Suprapubic skin (tissue), 4 donors: ENCODE measurements at regions not wholly inside any gene's neighbourhood (a gene's known extent, or its start where the extent isn't known, plus 50 kb on each side); places are given as distances from the start of the nearest gene placed in this dataset.
"Not testable (repeated sequence)": the region's sequence is repeated elsewhere in the genome, so short reads cannot be mapped to it uniquely, and the experiment has no call there.

Experiments used
- DNase-seq, 2 donors: peaks; one replicate each; pipeline ENCODE4 v3.0.0-alpha.2; 2019; ENCODE audit warnings: low spot score in 2 of 2
- H3K27ac ChIP-seq: fragments of 200-600 bp; sonication (generic); one replicate; pipeline ENCODE4 v1.5.1; 2019
- H3K27me3 ChIP-seq: fragments of 200-600 bp; sonication (generic); one replicate; pipeline ENCODE4 v1.5.1; 2019
- H3K36me3 ChIP-seq: fragments of 200-600 bp; sonication (generic); one replicate; pipeline ENCODE4 v1.5.1; 2019
- H3K4me1 ChIP-seq: fragments of 200-600 bp; sonication (generic); one replicate; pipeline ENCODE4 v1.5.1; 2019
- H3K4me3 ChIP-seq: fragments of 200-600 bp; sonication (generic); one replicate; pipeline ENCODE4 v1.5.1; 2019; ENCODE audit warnings: mild to moderate bottlenecking
- H3K9me3 ChIP-seq: fragments of 200-600 bp; sonication (generic); one replicate; pipeline ENCODE4 v1.5.1; 2019
- EP300 ChIP-seq: sonication (generic); formaldehyde crosslinking; IDR thresholded peaks from one replicate; pipeline ENCODE4 v1.6.1; 2017; ENCODE audit warnings: antibody characterized with exemption
- POLR2A ChIP-seq, 2 donors: fragments of 450-650 bp; IDR thresholded peaks; one replicate each; pipeline ENCODE4 v1.6.1; 2017; ENCODE audit warnings: antibody characterized with exemption in 2 of 2, mild to moderate bottlenecking in 2 of 2, moderate library complexity in 2 of 2
- POLR2AphosphoS5 ChIP-seq, 3 donors: sonication (generic); formaldehyde crosslinking; IDR thresholded peaks; one replicate each; pipeline ENCODE4 v1.6.1; 2017; ENCODE audit warnings: antibody characterized with exemption in 3 of 3
- WGBS: methylation state at CpG from one replicate; pipeline ENCODE4 v1.1.5; 2018; 5-methylcytosine and 5-hydroxymethylcytosine counted together
- TF ChIP-seq, protein P1 (sequence below), 2 donors: fragments of 200-600 bp in 1 of 2; fragments of 450-650 bp in 1 of 2; sonication (generic) in 1 of 2; IDR thresholded peaks; one replicate each; pipeline ENCODE4 v1.5.1; 2016 to 2019; ENCODE audit warnings: antibody characterized with exemption in 2 of 2, mild to moderate bottlenecking in 1 of 2, moderate library complexity in 1 of 2

DNA sequence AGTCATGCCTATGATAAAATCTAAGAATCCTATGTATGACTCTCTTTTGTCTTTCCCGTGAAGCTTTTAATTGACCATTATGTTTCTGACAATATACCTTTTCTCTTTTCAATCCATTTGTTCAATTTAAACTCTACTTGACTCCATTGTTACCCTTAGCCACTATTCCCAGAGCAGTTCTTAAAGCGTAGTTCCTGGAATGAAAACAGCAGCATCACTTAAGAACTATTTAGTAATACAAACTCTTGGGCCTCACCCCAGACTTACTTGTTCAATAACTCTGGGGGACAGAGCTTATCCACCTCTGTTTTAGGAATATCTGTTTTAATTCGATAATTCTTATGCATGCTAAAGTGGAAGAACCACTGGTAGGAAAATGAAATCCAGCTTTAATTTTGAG lies 358.4 kb downstream of the PRR32 start:
- Histone ChIP-seq H3K27me3 (no peaks in the 10 kb centered on the region), H3K4me1 (no peaks in the 10 kb centered on the region), H3K27ac (no peak overlapping the region), H3K36me3 (no peaks in the 10 kb centered on the region), H3K4me3 (no peak overlapping the region), H3K9me3 (no peaks in the 10 kb centered on the region)
- no peak for DNase-seq
- 79% methylated on average over 3 of the region's 3 CpGs for WGBS
- TF ChIP-seq POLR2A (IDR thresholded peaks at IDR 0.05) (no peak), EP300 (no peak), POLR2AphosphoS5 (IDR thresholded peaks at IDR 0.05) (no peak)
- TF ChIP-seq, protein P1, sequence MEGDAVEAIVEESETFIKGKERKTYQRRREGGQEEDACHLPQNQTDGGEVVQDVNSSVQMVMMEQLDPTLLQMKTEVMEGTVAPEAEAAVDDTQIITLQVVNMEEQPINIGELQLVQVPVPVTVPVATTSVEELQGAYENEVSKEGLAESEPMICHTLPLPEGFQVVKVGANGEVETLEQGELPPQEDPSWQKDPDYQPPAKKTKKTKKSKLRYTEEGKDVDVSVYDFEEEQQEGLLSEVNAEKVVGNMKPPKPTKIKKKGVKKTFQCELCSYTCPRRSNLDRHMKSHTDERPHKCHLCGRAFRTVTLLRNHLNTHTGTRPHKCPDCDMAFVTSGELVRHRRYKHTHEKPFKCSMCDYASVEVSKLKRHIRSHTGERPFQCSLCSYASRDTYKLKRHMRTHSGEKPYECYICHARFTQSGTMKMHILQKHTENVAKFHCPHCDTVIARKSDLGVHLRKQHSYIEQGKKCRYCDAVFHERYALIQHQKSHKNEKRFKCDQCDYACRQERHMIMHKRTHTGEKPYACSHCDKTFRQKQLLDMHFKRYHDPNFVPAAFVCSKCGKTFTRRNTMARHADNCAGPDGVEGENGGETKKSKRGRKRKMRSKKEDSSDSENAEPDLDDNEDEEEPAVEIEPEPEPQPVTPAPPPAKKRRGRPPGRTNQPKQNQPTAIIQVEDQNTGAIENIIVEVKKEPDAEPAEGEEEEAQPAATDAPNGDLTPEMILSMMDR (IDR thresholded peaks at IDR 0.05): no peak

DNA sequence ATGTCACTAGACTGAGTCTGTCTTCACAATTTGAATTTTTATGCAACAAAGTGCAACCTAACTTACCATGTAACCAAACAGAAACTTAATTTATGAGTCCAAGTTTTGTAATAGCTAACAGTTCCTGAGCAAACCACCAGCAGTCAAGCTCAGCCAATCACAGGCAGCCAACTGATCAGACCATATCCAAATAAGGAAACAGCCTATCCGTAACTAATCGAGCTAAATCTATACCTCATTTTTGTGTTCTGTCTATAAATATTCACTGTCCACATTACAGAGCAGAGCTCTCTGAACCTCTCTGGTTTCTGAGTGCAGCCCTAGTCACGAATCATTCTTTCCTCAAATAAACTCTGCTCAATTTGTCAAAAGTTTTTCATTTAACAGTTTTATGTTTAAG lies 367.6 kb downstream of the PRR32 start:
- Histone ChIP-seq H3K27me3 (no peaks in the 10 kb centered on the region), H3K9me3 (no peaks in the 10 kb centered on the region), H3K27ac (no peak overlapping the region), H3K4me1 (no peaks in the 10 kb centered on the region), H3K4me3 (no peak overlapping the region), H3K36me3 (no peaks in the 10 kb centered on the region)
- no peak for DNase-seq
- TF ChIP-seq, protein P1 (IDR thresholded peaks at IDR 0.05): no peak
- TF ChIP-seq POLR2A (IDR thresholded peaks at IDR 0.05) (no peak), EP300 (no peak), POLR2AphosphoS5 (IDR thresholded peaks at IDR 0.05) (no peak)
- 75% methylated on average over 3 of the region's 3 CpGs for WGBS

DNA sequence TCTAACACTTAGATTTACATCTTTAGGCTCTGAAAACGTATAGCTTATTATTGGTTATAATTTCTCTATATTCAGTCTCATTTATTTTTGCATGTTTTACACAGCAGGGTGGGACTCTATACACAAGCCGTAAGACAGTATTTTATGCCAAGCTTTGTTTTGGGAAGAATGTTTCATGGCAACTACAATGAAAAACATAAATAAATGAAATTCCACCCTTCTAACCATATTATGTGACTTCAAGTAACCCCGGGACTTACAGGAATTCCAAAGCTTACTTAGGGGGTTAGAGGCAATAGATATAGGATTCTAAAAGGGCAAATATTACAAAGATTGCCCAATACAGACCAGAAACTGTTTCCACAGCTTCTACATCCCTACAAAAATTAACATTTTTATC lies 370.9 kb downstream of the PRR32 start:
- H3K27me3 ChIP-seq: no peaks in the 10 kb centered on the region
- H3K4me1 ChIP-seq: no peaks in the 10 kb centered on the region
- H3K27ac ChIP-seq: no peak overlapping the region
- no peak for TF ChIP-seq POLR2A (IDR thresholded peaks at IDR 0.05)
- TF ChIP-seq EP300: no peak
- TF ChIP-seq POLR2AphosphoS5 (IDR thresholded peaks at IDR 0.05): no peak
- TF ChIP-seq, protein P1 (IDR thresholded peaks at IDR 0.05): no peak
- no peak overlapping the region for H3K4me3 ChIP-seq
- 46% methylated on average over 3 of the region's 3 CpGs for WGBS
- DNase-seq: no peak
- H3K9me3 ChIP-seq: no peaks in the 10 kb centered on the region
- H3K36me3 ChIP-seq: no peaks in the 10 kb centered on the region

DNA sequence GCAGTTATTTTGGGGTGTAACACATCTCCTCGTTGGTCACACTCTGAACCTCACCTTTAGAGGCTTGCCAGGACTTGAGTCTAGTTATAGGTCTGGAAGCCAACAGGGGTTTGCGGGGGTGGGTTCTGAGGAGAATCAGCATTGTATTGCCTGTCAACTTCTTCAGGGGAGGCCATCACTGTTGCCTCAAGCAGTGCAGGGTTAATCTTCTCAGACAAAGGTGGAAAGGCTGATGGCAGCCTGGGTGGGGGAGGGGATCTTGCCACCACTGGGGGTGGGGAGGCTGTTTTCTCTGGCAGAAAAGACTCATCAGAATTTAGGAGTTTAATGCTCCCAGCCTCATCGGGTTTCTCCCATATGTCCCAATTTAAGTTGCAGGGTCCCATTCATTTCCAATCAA lies 387.8 kb downstream of the PRR32 start:
- TF ChIP-seq, protein P1 (IDR thresholded peaks at IDR 0.05): no peak
- TF ChIP-seq POLR2A (IDR thresholded peaks at IDR 0.05) (no peak), POLR2AphosphoS5 (IDR thresholded peaks at IDR 0.05) (no peak)
- whole genome bisulfite sequencing: 61% methylated on average over 3 of the region's 3 CpGs
- H3K27ac ChIP-seq: no peak overlapping the region
- H3K27me3 ChIP-seq: no peaks in the 10 kb centered on the region
- H3K9me3 ChIP-seq: no peaks in the 10 kb centered on the region
- no peak overlapping the region for H3K4me3 ChIP-seq
- DNase-seq: no peak
- H3K4me1 ChIP-seq: no peaks in the 10 kb centered on the region
- no peaks in the 10 kb centered on the region for H3K36me3 ChIP-seq

DNA sequence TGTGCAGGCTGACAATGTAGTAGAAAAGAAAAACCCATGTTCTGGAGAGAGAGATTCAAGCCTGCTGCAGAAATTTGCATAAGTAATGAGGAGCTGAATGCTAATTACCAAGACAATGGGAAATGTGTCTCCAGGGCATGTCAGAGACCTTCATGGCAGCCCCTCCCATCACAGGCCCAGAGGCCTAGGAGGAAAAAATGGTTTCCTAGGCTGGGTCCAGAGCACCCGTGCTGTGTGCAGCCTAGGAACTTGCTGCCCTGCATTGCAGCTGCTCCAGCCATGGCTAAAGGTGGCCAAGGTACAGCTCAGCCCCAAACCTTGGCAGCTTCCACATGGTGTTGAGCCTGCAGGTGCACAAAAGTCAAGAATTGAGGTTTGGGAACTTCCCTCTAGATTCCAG lies 402.3 kb downstream of the PRR32 start:
- DNase-seq, H3K36me3 ChIP-seq: not testable (repeated sequence)
- WGBS: 79% methylated on average over 1 of the region's 1 CpG

DNA sequence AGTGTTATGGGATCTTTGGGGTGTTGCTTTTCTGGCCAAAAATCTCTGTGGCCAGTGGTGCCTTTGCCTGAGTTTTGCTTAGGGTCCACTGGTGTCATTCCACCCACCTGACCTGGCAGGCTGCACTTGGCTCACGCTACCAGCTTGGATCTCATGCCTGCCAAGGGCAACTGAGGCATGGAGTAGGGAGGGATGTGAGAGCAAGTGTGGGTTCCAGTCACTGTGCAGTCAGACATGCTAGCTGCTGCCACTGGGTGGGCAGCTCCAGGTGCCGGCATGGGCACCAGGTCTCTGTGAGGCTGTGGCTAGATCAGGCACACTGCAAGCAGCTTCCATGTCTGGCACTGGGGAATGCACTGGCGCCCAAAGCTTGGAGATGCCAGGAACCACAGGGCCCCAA lies 424.1 kb downstream of the PRR32 start:
- H3K9me3 ChIP-seq: no peaks in the 10 kb centered on the region
- no peaks in the 10 kb centered on the region for H3K4me1 ChIP-seq
- no peak for TF ChIP-seq POLR2AphosphoS5 (IDR thresholded peaks at IDR 0.05)
- TF ChIP-seq, protein P1 (IDR thresholded peaks at IDR 0.05): no peak
- TF ChIP-seq POLR2A (IDR thresholded peaks at IDR 0.05): no peak
- TF ChIP-seq EP300: no peak
- WGBS: 90% methylated on average over 3 of the region's 3 CpGs
- no peak overlapping the region for H3K4me3 ChIP-seq
- no peaks in the 10 kb centered on the region for H3K27me3 ChIP-seq
- DNase-seq: no peak
- no peak overlapping the region for H3K27ac ChIP-seq
- no peaks in the 10 kb centered on the region for H3K36me3 ChIP-seq

More for the DNA sequence above, 402.3 kb downstream of the PRR32 start:
- H3K27me3 ChIP-seq, H3K9me3 ChIP-seq, H3K27ac ChIP-seq, H3K4me1 ChIP-seq, H3K4me3 ChIP-seq: not testable (repeated sequence)
